HCT116 (cell line): ENCODE measurements at regions not wholly inside any gene's neighbourhood (a gene's known extent, or its start where the extent isn't known, plus 50 kb on each side); places are given as distances from the start of the nearest gene placed in this dataset.

ENCODE experiments used
- ATAC-seq: fragments of 200-7000 bp; cut with Tn5 transposase; 2 replicates; pipeline ENCODE4 v1.9.1; 2020; ENCODE audit warnings: mild to moderate bottlenecking, moderate library complexity
- BruUV-seq: library from RNA; stranded (reverse); fragments of 400-500 nt; replicated peaks from 2 replicates; lab custom pipeline; 2021; lab: Mats Ljungman, UMichigan
- CTCF ChIA-PET: fragments of 300-600 bp; sonication (Branson Sonifier 250); formaldehyde crosslinking; loops from one replicate; lab custom pipeline; 2021; ENCODE audit warnings: antibody characterized with exemption; lab: Charles Lee
- POLR2A ChIA-PET: fragments of 300-600, 350-600 bp; sonication (Branson Sonifier 250); formaldehyde crosslinking; loops from one replicate; lab custom pipeline; 2021; ENCODE audit warnings: antibody characterized with exemption; lab: Charles Lee
- RAD21 ChIA-PET, 2 experiments: fragments of 300-600 bp; sonication (Branson Sonifier 250); formaldehyde crosslinking; loops; one replicate each; lab custom pipeline; 2023; ENCODE audit warnings: low total read pairs in 2 of 2; ENCODE audit not compliant: uncharacterized antibody in 2 of 2, unreplicated experiment in 2 of 2, low non-redundant PET in 1 of 2; lab: Charles Lee
- DNase-seq: peaks from one replicate; pipeline ENCODE4 v3.0.0-alpha.2; 2010; ENCODE audit warnings: low read depth, low spot score
- H2AFZ ChIP-seq: fragments of 200-600 bp; shearing (Covaris generic), sonication (generic); 2 replicates; pipeline ENCODE4 v1.6.1; 2017; ENCODE audit warnings: low read depth, mixed run types, mixed read lengths, antibody characterized with exemption, low read length; ENCODE audit not compliant: poor library complexity, severe bottlenecking
- H3K27ac ChIP-seq: 2 replicates; pipeline ENCODE4 v1.5.1; 2012; ENCODE audit warnings: low read depth, low read length
- H3K27me3 ChIP-seq: fragments of 200-600 bp; sonication (generic); 2 replicates; pipeline ENCODE4 v1.6.1; 2016; ENCODE audit warnings: mixed run types, low read length, mixed read lengths; ENCODE audit not compliant: insufficient read depth
- H3K36me3 ChIP-seq, 2 experiments: fragments of 200-500 bp in 1 of 2; fragments of 200-600 bp in 1 of 2; sonication (Bioruptor generic) in 1 of 2; sonication (generic) in 1 of 2; 2 replicates each; pipeline versions ENCODE4 v1.5.1 to v1.6.1; 2014 to 2016; ENCODE audit warnings: low read length in 2 of 2, inconsistent platforms in 1 of 2, mixed read lengths in 1 of 2, mixed run types in 1 of 2; ENCODE audit not compliant: insufficient read depth in 2 of 2, control insufficient read depth in 1 of 2
- H3K4me1 ChIP-seq, 2 experiments: fragments of 200-600 bp in 1 of 2; sonication (generic) in 1 of 2; 2 replicates each; pipeline versions ENCODE4 v1.5.1 to v1.6.1; 2012 to 2017; ENCODE audit warnings: low read length in 2 of 2, inconsistent platforms in 1 of 2, mild to moderate bottlenecking in 1 of 2, mixed read lengths in 1 of 2, mixed run types in 1 of 2, moderate library complexity in 1 of 2; ENCODE audit not compliant: insufficient read depth in 2 of 2, control insufficient read depth in 1 of 2
- H3K4me2 ChIP-seq: fragments of 200-600 bp; sonication (generic); 2 replicates; pipeline ENCODE4 v1.6.1; 2017; ENCODE audit warnings: mixed run types, low read length, mixed read lengths
- H3K4me3 ChIP-seq, 2 experiments: fragments of 200-600 bp in 1 of 2; sonication (generic) in 1 of 2; replicated peaks in 1 of 2; 2 replicates each; pipeline ENCODE4 v1.5.1; 2011 to 2016; ENCODE audit warnings: low read length in 2 of 2, control low read depth in 1 of 2, low read depth in 1 of 2, mild to moderate bottlenecking in 1 of 2, mixed read lengths in 1 of 2, mixed run types in 1 of 2
- H3K79me2 ChIP-seq: fragments of 200-600 bp; sonication (generic); 2 replicates; pipeline ENCODE4 v1.6.1; 2017; ENCODE audit warnings: mild to moderate bottlenecking, mixed run types, low read length, moderate library complexity, mixed read lengths; ENCODE audit not compliant: insufficient read depth
- H3K9ac ChIP-seq: fragments of 200-600 bp; sonication (generic); 2 replicates; pipeline ENCODE4 v1.6.1; 2016; ENCODE audit warnings: low read length, mixed read lengths
- H3K9me2 ChIP-seq: fragments of 200-600 bp; sonication (generic), shearing (Covaris generic); 2 replicates; pipeline ENCODE4 v1.6.1; 2017; ENCODE audit warnings: mixed run types, mild to moderate bottlenecking, moderate library complexity; ENCODE audit not compliant: insufficient read depth
- H3K9me3 ChIP-seq, 2 experiments: fragments of 200-500 bp in 1 of 2; fragments of 200-600 bp in 1 of 2; sonication (Bioruptor generic) in 1 of 2; sonication (generic) in 1 of 2; 2 replicates each; pipeline ENCODE4 v1.6.1; 2014 to 2017; ENCODE audit warnings: low read length in 2 of 2, mixed read lengths in 2 of 2, inconsistent platforms in 1 of 2, low read depth in 1 of 2, mild to moderate bottlenecking in 1 of 2, mixed run types in 1 of 2, moderate library complexity in 1 of 2; ENCODE audit not compliant: control insufficient read depth in 1 of 2, insufficient read depth in 1 of 2
- H4K20me1 ChIP-seq: fragments of 200-600 bp; sonication (generic), shearing (Covaris generic); 2 replicates; pipeline ENCODE4 v1.6.1; 2017; ENCODE audit warnings: mixed run types, mild to moderate bottlenecking, moderate library complexity; ENCODE audit not compliant: insufficient read depth
- EZH2phosphoT487 ChIP-seq: fragments of 200-600 bp; IDR thresholded peaks from 2 replicates; pipeline ENCODE4 v1.6.1; 2018; ENCODE audit warnings: antibody characterized with exemption, borderline replicate concordance
- FOSL1 ChIP-seq: IDR thresholded peaks from 2 replicates; pipeline ENCODE4 v1.6.1; 2012; ENCODE audit warnings: low read depth
- POLR2A ChIP-seq: IDR thresholded peaks from 2 replicates; pipeline ENCODE4 v1.7.0; 2011; ENCODE audit warnings: borderline replicate concordance; ENCODE audit not compliant: insufficient read depth, insufficient read length; ENCODE audit errors: extremely low read depth
- RAD21 ChIP-seq: IDR thresholded peaks from 2 replicates; pipeline ENCODE4 v1.6.1; 2012; ENCODE audit warnings: low read depth, mild to moderate bottlenecking
- YY1 ChIP-seq: IDR thresholded peaks from 2 replicates; pipeline ENCODE4 v1.6.1; 2011; ENCODE audit warnings: low read length, low read depth, moderate library complexity, mild to moderate bottlenecking; ENCODE audit not compliant: insufficient replicate concordance; ENCODE audit errors: extremely low read depth
- intact Hi-C: fragments of 100-400 bp; cut with micrococcal nuclease; formaldehyde crosslinking; loops from 2 replicates; pipeline ENCODE4 v1.10.0; 2022
- TF ChIP-seq, protein P1 (sequence below): IDR thresholded peaks from 2 replicates; pipeline ENCODE4 v1.6.1; 2012
- TF ChIP-seq, protein P2 (sequence below), 3 experiments: fragments of 200-600 bp in 1 of 3; sonication (generic) in 1 of 3; IDR thresholded peaks in 2 of 3; conservative IDR thresholded peaks in 1 of 3; 2 replicates each; pipeline ENCODE4 v1.5.1; 2012 to 2017; ENCODE audit warnings: low read depth in 2 of 3, low read length in 2 of 3, antibody characterized with exemption in 1 of 3, borderline replicate concordance in 1 of 3, control low read depth in 1 of 3, mild to moderate bottlenecking in 1 of 3, mixed read lengths in 1 of 3, mixed run types in 1 of 3, moderate library complexity in 1 of 3; ENCODE audit not compliant: insufficient read depth in 1 of 3

DNA sequence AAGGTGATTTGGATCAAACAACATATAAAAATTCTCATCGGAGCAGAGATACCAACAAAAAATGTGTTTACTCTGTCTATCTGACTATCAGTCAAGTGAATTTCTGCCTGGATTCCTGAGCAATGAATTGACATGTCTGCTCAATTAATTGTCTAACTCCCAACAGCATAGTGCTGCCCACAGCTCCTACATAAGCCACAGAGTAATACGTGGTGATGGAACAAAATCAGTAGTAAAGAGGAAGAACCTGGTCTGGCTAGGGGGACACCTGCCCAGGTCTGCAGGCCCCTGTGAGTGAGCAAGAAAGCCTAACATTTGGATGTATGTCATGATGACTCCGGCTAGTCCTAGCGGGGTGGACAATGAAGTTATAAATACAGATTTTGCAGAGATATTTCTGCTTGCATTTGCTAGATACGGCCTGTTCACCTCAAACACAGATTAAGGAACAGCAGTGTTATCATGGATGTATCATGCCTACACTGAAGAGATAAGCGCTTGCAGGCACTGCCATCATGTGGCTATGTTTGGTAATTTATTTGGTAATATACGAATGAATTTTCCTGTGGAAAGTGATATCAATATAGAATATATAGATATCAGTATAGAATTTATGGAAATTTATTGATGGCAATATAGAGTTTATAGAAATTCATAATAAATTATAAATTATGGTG, 69.6 kb upstream of the LRRC8B start:
- H3K36me3 ChIP-seq, result no peaks in the 10 kb centered on the region
- no peak overlapping the region for H3K9ac ChIP-seq
- no peaks in the 10 kb centered on the region for H3K27me3 ChIP-seq
- H3K9me2 ChIP-seq, result no peaks in the 10 kb centered on the region
- H3K9me3 ChIP-seq, result no peaks in the 10 kb centered on the region
- CTCF ChIA-PET, result interaction anchor here (1.4 to 5.4 kb wide), 3 partner anchors 308 to 456 kb away, joined by 4 to 37 read pairs (median 8); no protein-coding TSS in a partner anchor
- POLR2A ChIA-PET, result no interaction called here
- no TSS peak for BruUV-seq
- RAD21 ChIA-PET, result interaction anchor here in 1 of 2 experiments (1.2 kb wide), 1 partner anchor 369 kb away, joined by 4 read pairs; no protein-coding TSS in a partner anchor
- no peak overlapping the region for H3K4me2 ChIP-seq
- no peaks in the 10 kb centered on the region for H3K79me2 ChIP-seq
- H3K4me1 ChIP-seq, result no peaks in the 10 kb centered on the region
- H3K27ac ChIP-seq, result no peak overlapping the region
- TF ChIP-seq, protein P1, sequence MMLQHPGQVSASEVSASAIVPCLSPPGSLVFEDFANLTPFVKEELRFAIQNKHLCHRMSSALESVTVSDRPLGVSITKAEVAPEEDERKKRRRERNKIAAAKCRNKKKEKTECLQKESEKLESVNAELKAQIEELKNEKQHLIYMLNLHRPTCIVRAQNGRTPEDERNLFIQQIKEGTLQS, result no peak
- peak; percentile 2 for TF ChIP-seq YY1
- no peak for TF ChIP-seq POLR2A
- TF ChIP-seq EZH2phosphoT487, result no peak
- no peak for TF ChIP-seq FOSL1
- TF ChIP-seq, protein P2, sequence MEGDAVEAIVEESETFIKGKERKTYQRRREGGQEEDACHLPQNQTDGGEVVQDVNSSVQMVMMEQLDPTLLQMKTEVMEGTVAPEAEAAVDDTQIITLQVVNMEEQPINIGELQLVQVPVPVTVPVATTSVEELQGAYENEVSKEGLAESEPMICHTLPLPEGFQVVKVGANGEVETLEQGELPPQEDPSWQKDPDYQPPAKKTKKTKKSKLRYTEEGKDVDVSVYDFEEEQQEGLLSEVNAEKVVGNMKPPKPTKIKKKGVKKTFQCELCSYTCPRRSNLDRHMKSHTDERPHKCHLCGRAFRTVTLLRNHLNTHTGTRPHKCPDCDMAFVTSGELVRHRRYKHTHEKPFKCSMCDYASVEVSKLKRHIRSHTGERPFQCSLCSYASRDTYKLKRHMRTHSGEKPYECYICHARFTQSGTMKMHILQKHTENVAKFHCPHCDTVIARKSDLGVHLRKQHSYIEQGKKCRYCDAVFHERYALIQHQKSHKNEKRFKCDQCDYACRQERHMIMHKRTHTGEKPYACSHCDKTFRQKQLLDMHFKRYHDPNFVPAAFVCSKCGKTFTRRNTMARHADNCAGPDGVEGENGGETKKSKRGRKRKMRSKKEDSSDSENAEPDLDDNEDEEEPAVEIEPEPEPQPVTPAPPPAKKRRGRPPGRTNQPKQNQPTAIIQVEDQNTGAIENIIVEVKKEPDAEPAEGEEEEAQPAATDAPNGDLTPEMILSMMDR (IDR thresholded peaks at IDR 0.05 in 2 of 3, conservative IDR thresholded peaks at IDR 0.05 in 1 of 3; ENCODE audit: borderline replicate concordance in 1 of 3, insufficient read depth in 1 of 3, low read depth in 2 of 3, low read length in 2 of 3), result peak; percentile 46 to 76 (median 64)
- TF ChIP-seq RAD21, result peak; percentile 87
- intact Hi-C loops, result loop anchor here (1.0 to 2.0 kb wide), 5 partner anchors 97 to 518 kb away; no protein-coding TSS in a partner anchor
- peak; percentile 34 for DNase-seq
- no peak overlapping the region for H3K4me3 ChIP-seq
- peak overlapping the region; percentile 4 for H2AFZ ChIP-seq
- H4K20me1 ChIP-seq, result no peaks in the 10 kb centered on the region
- ATAC-seq, result peak; percentile 89
